ENCODE measurements at regions not wholly inside any gene's neighbourhood (a gene's known extent, or its start where the extent isn't known, plus 50 kb on each side); places are given as distances from the start of the nearest gene placed in this dataset.

- DNase-seq = no peak
Observed at GRCh38 chr1:209391792-209392191, 191.7 kb upstream of the CAMK1G start.

- DNase-seq = no peak
Observed at GRCh38 chr1:209395169-209395568, 188.3 kb upstream of the CAMK1G start.

GRCh38 chr1:209397371-209397770 lies 186.1 kb upstream of the CAMK1G start:
- no peak for DNase-seq

GRCh38 chr1:209397910-209398309 lies 185.6 kb upstream of the CAMK1G start:
- no peak for DNase-seq

GRCh38 chr1:209398313-209398991 lies 185.1 kb upstream of the CAMK1G start:
- no peak for DNase-seq

GRCh38 chr1:209399800-209400199 lies 183.7 kb upstream of the CAMK1G start:
- no peak for DNase-seq

- no peak for DNase-seq
Observed at GRCh38 chr1:209400351-209401220, 182.9 kb upstream of the CAMK1G start.

- DNase-seq = no peak
Observed at GRCh38 chr1:209402697-209403096, 180.8 kb upstream of the CAMK1G start.

GRCh38 chr1:209403921-209404320 lies 179.6 kb upstream of the CAMK1G start:
- no peak for DNase-seq

- no peak for DNase-seq
Observed at GRCh38 chr1:209404577-209404976, 178.9 kb upstream of the CAMK1G start.

GRCh38 chr1:209405183-209405814 lies 178.2 kb upstream of the CAMK1G start:
- DNase-seq = no peak

GRCh38 chr1:209406168-209406567 lies 177.3 kb upstream of the CAMK1G start:
- no peak for DNase-seq

- no peak for DNase-seq
Observed at GRCh38 chr1:209406595-209406994, 176.9 kb upstream of the CAMK1G start.

- no peak for DNase-seq
Observed at GRCh38 chr1:209409780-209410179, 173.7 kb upstream of the CAMK1G start.

- DNase-seq = no peak
Observed at GRCh38 chr1:209411491-209411929, 172.0 kb upstream of the CAMK1G start.

GRCh38 chr1:209412036-209412435 lies 171.5 kb upstream of the CAMK1G start:
- no peak for DNase-seq

GRCh38 chr1:209412566-209412965 lies 170.9 kb upstream of the CAMK1G start:
- DNase-seq = no peak

- no peak for DNase-seq
Observed at GRCh38 chr1:209413062-209413461, 170.5 kb upstream of the CAMK1G start.

- DNase-seq = no peak
Observed at GRCh38 chr1:209414803-209415329, 168.6 kb upstream of the CAMK1G start.

GRCh38 chr1:209416039-209416438 lies 167.5 kb upstream of the CAMK1G start:
- DNase-seq = no peak

- no peak for DNase-seq
Observed at GRCh38 chr1:209416716-209417115, 166.8 kb upstream of the CAMK1G start.

- DNase-seq = no peak
Observed at GRCh38 chr1:209417761-209418160, 165.8 kb upstream of the CAMK1G start.

GRCh38 chr1:209420276-209420675 lies 163.2 kb upstream of the CAMK1G start:
- no peak for DNase-seq

- no peak for DNase-seq
Observed at GRCh38 chr1:209421186-209421585, 162.3 kb upstream of the CAMK1G start.

Measured in COR-L47 (cell line).